PC-3 (cell line): ENCODE measurements at regions not wholly inside any gene's neighbourhood (a gene's known extent, or its start where the extent isn't known, plus 50 kb on each side); places are given as distances from the start of the nearest gene placed in this dataset.

Source experiments
- EZH2phosphoT487 ChIP-seq: fragments of 300-600 bp; sonication (generic); IDR thresholded peaks from 2 replicates; pipeline ENCODE4 v1.6.1; 2018; ENCODE audit warnings: mild to moderate bottlenecking, antibody characterized with exemption, low read length, borderline replicate concordance
- TF ChIP-seq, protein P1 (sequence below): fragments of 300-600 bp; sonication (generic); conservative IDR thresholded peaks from 2 replicates; pipeline ENCODE4 v1.5.1; 2017; ENCODE audit warnings: antibody characterized with exemption, low read depth, mild to moderate bottlenecking, low read length

DNA sequence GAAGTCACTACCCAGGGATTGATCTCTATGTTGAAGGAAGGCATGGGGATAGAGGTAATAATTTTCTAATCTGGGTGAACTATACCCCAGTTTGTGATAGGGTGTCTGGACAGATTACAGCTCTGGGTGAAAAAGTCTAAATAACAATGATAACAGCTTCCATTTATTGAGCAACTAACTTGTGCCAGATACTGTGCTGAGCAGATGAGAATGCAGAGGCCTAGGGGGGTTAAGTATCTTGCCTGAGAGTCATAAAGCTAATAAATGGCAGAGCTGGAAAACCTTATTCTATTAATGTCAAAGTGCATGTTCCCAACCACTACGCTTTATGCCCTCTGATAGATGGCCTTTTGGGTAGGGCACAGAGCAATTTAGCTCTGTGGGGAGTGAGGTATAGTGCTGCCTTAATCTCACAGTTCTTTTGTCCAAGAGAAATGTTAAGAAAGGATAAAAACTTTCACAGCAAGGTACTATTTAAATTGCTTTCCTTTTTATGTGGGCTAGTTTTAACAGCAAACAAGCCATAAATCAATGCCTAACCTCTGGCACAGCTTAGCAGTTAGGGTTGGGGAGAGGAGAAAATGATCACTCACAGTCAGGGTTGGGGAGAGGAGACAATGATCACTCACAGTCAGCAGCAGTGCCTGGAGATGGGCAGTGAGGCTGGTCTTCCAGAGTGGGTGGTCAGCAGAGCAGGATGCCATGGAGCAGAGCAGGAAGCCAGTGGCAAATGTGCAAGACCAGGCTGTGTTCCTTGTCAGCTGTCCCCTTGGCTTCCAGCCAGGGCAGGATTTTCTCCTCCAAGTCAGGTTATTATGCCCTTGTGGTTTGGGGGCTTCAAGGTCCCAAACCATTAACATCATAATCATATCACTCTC lies 187.0 kb downstream of the CARTPT start:
- TF ChIP-seq, protein P1, sequence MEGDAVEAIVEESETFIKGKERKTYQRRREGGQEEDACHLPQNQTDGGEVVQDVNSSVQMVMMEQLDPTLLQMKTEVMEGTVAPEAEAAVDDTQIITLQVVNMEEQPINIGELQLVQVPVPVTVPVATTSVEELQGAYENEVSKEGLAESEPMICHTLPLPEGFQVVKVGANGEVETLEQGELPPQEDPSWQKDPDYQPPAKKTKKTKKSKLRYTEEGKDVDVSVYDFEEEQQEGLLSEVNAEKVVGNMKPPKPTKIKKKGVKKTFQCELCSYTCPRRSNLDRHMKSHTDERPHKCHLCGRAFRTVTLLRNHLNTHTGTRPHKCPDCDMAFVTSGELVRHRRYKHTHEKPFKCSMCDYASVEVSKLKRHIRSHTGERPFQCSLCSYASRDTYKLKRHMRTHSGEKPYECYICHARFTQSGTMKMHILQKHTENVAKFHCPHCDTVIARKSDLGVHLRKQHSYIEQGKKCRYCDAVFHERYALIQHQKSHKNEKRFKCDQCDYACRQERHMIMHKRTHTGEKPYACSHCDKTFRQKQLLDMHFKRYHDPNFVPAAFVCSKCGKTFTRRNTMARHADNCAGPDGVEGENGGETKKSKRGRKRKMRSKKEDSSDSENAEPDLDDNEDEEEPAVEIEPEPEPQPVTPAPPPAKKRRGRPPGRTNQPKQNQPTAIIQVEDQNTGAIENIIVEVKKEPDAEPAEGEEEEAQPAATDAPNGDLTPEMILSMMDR: no peak
- TF ChIP-seq EZH2phosphoT487: no peak
